Mesenchymal stem cell (in vitro differentiated cells and primary cell): ENCODE measurements at regions not wholly inside any gene's neighbourhood (a gene's known extent, or its start where the extent isn't known, plus 50 kb on each side); places are given as distances from the start of the nearest gene placed in this dataset.

ENCODE experiments used
- DNase-seq: peaks from one replicate; pipeline ENCODE4 v3.0.0-alpha.2; 2013
- H2AFZ ChIP-seq: one replicate; pipeline ENCODE4 v1.6.1; 2013; ENCODE audit warnings: low read depth, mild to moderate bottlenecking, control low read depth, inconsistent platforms, low read length, moderate library complexity
- H2AK5ac ChIP-seq: 2 replicates; pipeline ENCODE4 v1.6.1; 2013; ENCODE audit warnings: low read length, moderate library complexity, mild to moderate bottlenecking, inconsistent platforms; ENCODE audit not compliant: severe bottlenecking
- H2BK120ac ChIP-seq: one replicate; pipeline ENCODE4 v1.6.1; 2013; ENCODE audit warnings: low read depth, mild to moderate bottlenecking, inconsistent platforms, low read length, moderate library complexity
- H2BK12ac ChIP-seq, 2 experiments: one replicate each; pipeline ENCODE4 v1.6.1; 2013; ENCODE audit warnings: inconsistent platforms in 2 of 2, low read length in 2 of 2, mild to moderate bottlenecking in 2 of 2, moderate library complexity in 2 of 2, control low read depth in 1 of 2
- H2BK15ac ChIP-seq: one replicate; pipeline ENCODE4 v1.6.1; 2013; ENCODE audit warnings: mild to moderate bottlenecking, low read depth, inconsistent platforms; ENCODE audit not compliant: poor library complexity, severe bottlenecking
- H2BK5ac ChIP-seq: 2 replicates; pipeline ENCODE4 v1.6.1; 2013; ENCODE audit warnings: low read depth, mild to moderate bottlenecking, low read length, control low read depth, inconsistent platforms; ENCODE audit not compliant: poor library complexity, severe bottlenecking
- H3K14ac ChIP-seq, 2 experiments: one replicate each; pipeline ENCODE4 v1.6.1; 2013; ENCODE audit warnings: inconsistent platforms in 2 of 2, low read length in 2 of 2, control low read depth in 1 of 2, mild to moderate bottlenecking in 1 of 2, moderate library complexity in 1 of 2
- H3K18ac ChIP-seq, 2 experiments: one replicate each; pipeline ENCODE4 v1.6.1; 2013; ENCODE audit warnings: inconsistent platforms in 2 of 2, low read length in 2 of 2, control low read depth in 1 of 2, low read depth in 1 of 2, mild to moderate bottlenecking in 1 of 2
- H3K23ac ChIP-seq, 2 experiments: one replicate each; pipeline ENCODE4 v1.6.1; 2013; ENCODE audit warnings: inconsistent platforms in 2 of 2, low read length in 2 of 2, mild to moderate bottlenecking in 2 of 2, moderate library complexity in 2 of 2, control low read depth in 1 of 2
- H3K27ac ChIP-seq: 2 replicates; pipeline ENCODE4 v1.5.1; 2013; ENCODE audit warnings: mild to moderate bottlenecking, moderate library complexity, low read length, control low read depth, inconsistent platforms; ENCODE audit not compliant: poor library complexity, severe bottlenecking
- H3K27me3 ChIP-seq, 2 experiments: 2 replicates each; pipeline versions ENCODE4 v1.6.1 to v1.7.0; 2013; ENCODE audit warnings: low read length in 2 of 2, mild to moderate bottlenecking in 2 of 2, moderate library complexity in 2 of 2, control low read depth in 1 of 2, inconsistent platforms in 1 of 2; ENCODE audit not compliant: control insufficient read depth in 1 of 2, insufficient read depth in 1 of 2
- H3K36me3 ChIP-seq, 2 experiments: 2 replicates each; pipeline versions ENCODE4 v1.6.1 to v1.7.0; 2013; ENCODE audit warnings: low read length in 2 of 2, control low read depth in 1 of 2, inconsistent platforms in 1 of 2, low read depth in 1 of 2, mild to moderate bottlenecking in 1 of 2; ENCODE audit not compliant: insufficient read depth in 2 of 2, control insufficient read depth in 1 of 2
- H3K4ac ChIP-seq, 2 experiments: one replicate each; pipeline ENCODE4 v1.6.1; 2013; ENCODE audit warnings: inconsistent platforms in 2 of 2, low read length in 2 of 2, mild to moderate bottlenecking in 2 of 2, moderate library complexity in 2 of 2, control low read depth in 1 of 2, low read depth in 1 of 2
- H3K4me1 ChIP-seq: 2 replicates; pipeline ENCODE4 v1.6.1; 2013; ENCODE audit warnings: low read depth, low read length, control low read depth; ENCODE audit not compliant: control insufficient read depth, insufficient read depth
- H3K4me2 ChIP-seq: 2 replicates; pipeline ENCODE4 v1.6.1; 2013; ENCODE audit warnings: low read length, mild to moderate bottlenecking, inconsistent platforms; ENCODE audit not compliant: poor library complexity, severe bottlenecking
- H3K4me3 ChIP-seq, 2 experiments: 2 replicates each; pipeline versions ENCODE4 v1.5.1 to v1.7.0; 2013; ENCODE audit warnings: low read length in 2 of 2, mild to moderate bottlenecking in 2 of 2, control low read depth in 1 of 2, low read depth in 1 of 2; ENCODE audit not compliant: insufficient read depth in 1 of 2
- H3K79me1 ChIP-seq: replicated peaks from 2 replicates; pipeline ENCODE4 v1.6.1; 2013; ENCODE audit warnings: mild to moderate bottlenecking, control low read depth, low read length, inconsistent platforms; ENCODE audit not compliant: poor library complexity, severe bottlenecking
- H3K9ac ChIP-seq: 2 replicates; pipeline ENCODE4 v1.7.0; 2013; ENCODE audit warnings: mild to moderate bottlenecking, low read length, moderate library complexity
- H3K9me3 ChIP-seq: 2 replicates; pipeline ENCODE4 v1.7.0; 2013; ENCODE audit warnings: mild to moderate bottlenecking, low read length; ENCODE audit not compliant: control insufficient read depth
- H4K8ac ChIP-seq: one replicate; pipeline ENCODE4 v1.6.1; 2013; ENCODE audit warnings: inconsistent platforms, mild to moderate bottlenecking, low read length, moderate library complexity
- H4K91ac ChIP-seq: one replicate; pipeline ENCODE4 v1.6.1; 2013; ENCODE audit warnings: mild to moderate bottlenecking, low read length, inconsistent platforms
- WGBS: methylation state at CpG from one replicate; pipeline ENCODE4 v1.1.7; 2013; ENCODE audit warnings: mixed read lengths; 5-methylcytosine and 5-hydroxymethylcytosine counted together

- DNase-seq = no peak
- no peaks in the 10 kb centered on the region for H3K79me1 ChIP-seq
- no peak overlapping the region for H3K23ac ChIP-seq
- H3K27me3 ChIP-seq = no peaks in the 10 kb centered on the region
- H2BK120ac ChIP-seq = no peak overlapping the region
- no peak overlapping the region for H3K9ac ChIP-seq
- no peaks in the 10 kb centered on the region for H3K4me1 ChIP-seq
- H3K14ac ChIP-seq = no peak overlapping the region
- no peak overlapping the region for H2AFZ ChIP-seq
- H3K9me3 ChIP-seq = no peaks in the 10 kb centered on the region
- H3K36me3 ChIP-seq = no peaks in the 10 kb centered on the region
- H3K4me2 ChIP-seq = no peak overlapping the region
- H3K27ac ChIP-seq = no peak overlapping the region
- no peak overlapping the region for H2BK5ac ChIP-seq
- 26% methylated on average over 1 of the region's 1 CpG for WGBS
- H3K4ac ChIP-seq = no peak overlapping the region
- no peak overlapping the region for H2BK12ac ChIP-seq
- H3K18ac ChIP-seq = no peak overlapping the region
- no peak overlapping the region for H2BK15ac ChIP-seq
- no peak overlapping the region for H4K8ac ChIP-seq
- no peak overlapping the region for H4K91ac ChIP-seq
- H2AK5ac ChIP-seq = no peak overlapping the region
- H3K4me3 ChIP-seq = no peak overlapping the region
Observed at GRCh38 chr4:93896516-93896915, 68.0 kb downstream of the ATOH1 start.

- no peak overlapping the region for H2BK120ac ChIP-seq
- H3K4me1 ChIP-seq = no peaks in the 10 kb centered on the region
- H2AFZ ChIP-seq = no peak overlapping the region
- no peak overlapping the region for H2BK15ac ChIP-seq
- H2BK5ac ChIP-seq = no peak overlapping the region
- no peaks in the 10 kb centered on the region for H3K27me3 ChIP-seq
- H3K4me3 ChIP-seq = no peak overlapping the region
- H4K8ac ChIP-seq = no peak overlapping the region
- H3K27ac ChIP-seq = no peak overlapping the region
- H3K14ac ChIP-seq = no peak overlapping the region
- no peaks in the 10 kb centered on the region for H3K9me3 ChIP-seq
- H3K4ac ChIP-seq = no peak overlapping the region
- H3K18ac ChIP-seq = no peak overlapping the region
- no peak overlapping the region for H3K9ac ChIP-seq
- WGBS = no CpG with 5 or more reads among the region's 1 CpG
- no peak overlapping the region for H3K23ac ChIP-seq
- no peak overlapping the region for H2AK5ac ChIP-seq
- H3K79me1 ChIP-seq = no peaks in the 10 kb centered on the region
- H3K36me3 ChIP-seq = no peaks in the 10 kb centered on the region
- no peak overlapping the region for H4K91ac ChIP-seq
- peak; percentile 1 for DNase-seq
- no peak overlapping the region for H2BK12ac ChIP-seq
- no peak overlapping the region for H3K4me2 ChIP-seq
Observed at GRCh38 chr4:93897559-93897958, 69.0 kb downstream of the ATOH1 start.

DNA sequence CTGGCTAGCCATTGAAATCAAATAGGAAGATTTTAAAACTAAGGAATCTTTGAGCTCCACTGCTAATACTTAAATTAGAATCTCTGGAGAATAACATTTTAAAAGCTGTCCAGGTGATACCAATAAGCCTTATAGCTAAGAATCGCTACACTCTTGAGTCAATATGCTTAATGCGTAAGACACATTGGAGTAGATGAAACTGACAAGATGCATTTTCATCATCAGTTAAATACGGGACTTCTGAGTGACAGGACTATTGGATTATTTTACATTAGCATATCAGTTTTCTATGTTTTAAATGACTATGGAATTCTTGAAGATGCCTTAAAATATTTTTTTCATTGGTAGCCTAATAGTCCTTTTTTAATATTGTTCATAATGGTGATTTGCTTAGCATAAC lies 80.2 kb downstream of the ATOH1 start:
- WGBS = 100% methylated on average over 2 of the region's 3 CpGs
- no peak overlapping the region for H3K4me2 ChIP-seq
- H3K9me3 ChIP-seq = no peaks in the 10 kb centered on the region
- H3K23ac ChIP-seq = no peak overlapping the region
- no peak overlapping the region for H2AK5ac ChIP-seq
- no peak overlapping the region for H2BK120ac ChIP-seq
- DNase-seq = no peak
- H3K4me3 ChIP-seq = no peak overlapping the region
- no peak overlapping the region for H4K8ac ChIP-seq
- no peak overlapping the region for H2BK12ac ChIP-seq
- no peaks in the 10 kb centered on the region for H3K36me3 ChIP-seq
- H2BK5ac ChIP-seq = no peak overlapping the region
- no peak overlapping the region for H3K9ac ChIP-seq
- no peak overlapping the region for H4K91ac ChIP-seq
- no peaks in the 10 kb centered on the region for H3K79me1 ChIP-seq
- H2BK15ac ChIP-seq = no peak overlapping the region
- H3K18ac ChIP-seq = no peak overlapping the region
- no peak overlapping the region for H2AFZ ChIP-seq
- no peak overlapping the region for H3K27ac ChIP-seq
- no peak overlapping the region for H3K14ac ChIP-seq
- H3K4ac ChIP-seq = no peak overlapping the region
- H3K27me3 ChIP-seq = no peaks in the 10 kb centered on the region
- no peaks in the 10 kb centered on the region for H3K4me1 ChIP-seq

DNA sequence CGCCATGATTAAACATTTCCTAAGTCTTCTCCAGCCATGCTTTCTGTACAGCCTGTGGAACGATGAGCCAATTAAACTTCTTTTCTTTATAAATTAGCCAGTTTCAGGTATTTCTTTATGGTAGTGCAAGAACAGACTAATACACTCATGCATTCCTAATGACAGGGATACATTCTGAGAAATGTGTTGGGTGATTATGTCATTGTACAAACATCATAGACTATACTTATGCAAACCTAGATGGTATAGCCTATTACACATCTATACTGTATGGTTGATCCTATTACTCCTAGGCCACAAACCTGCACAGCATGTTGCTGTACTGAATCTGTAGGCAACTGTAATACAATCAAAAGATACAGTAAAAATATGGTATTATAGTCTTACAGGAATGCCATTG lies 83.1 kb downstream of the ATOH1 start:
- Histone ChIP-seq H3K79me1 (no peaks in the 10 kb centered on the region), H3K4me2 (no peak overlapping the region), H3K9me3 (no peaks in the 10 kb centered on the region), H3K4me1 (no peaks in the 10 kb centered on the region), H3K23ac (no peak overlapping the region), H3K36me3 (no peaks in the 10 kb centered on the region), H2BK15ac (no peak overlapping the region), H4K91ac (no peak overlapping the region), H3K4me3 (no peak overlapping the region), H4K8ac (no peak overlapping the region), H3K4ac (no peak overlapping the region), H2AFZ (no peak overlapping the region), H2BK12ac (no peak overlapping the region), H3K27me3 (no peaks in the 10 kb centered on the region), H2AK5ac (no peak overlapping the region), H3K14ac (no peak overlapping the region), H3K9ac (no peak overlapping the region), H3K18ac (no peak overlapping the region), H2BK120ac (no peak overlapping the region), H3K27ac (no peak overlapping the region), H2BK5ac (no peak overlapping the region)
- WGBS = 93% methylated on average over 1 of the region's 2 CpGs
- no peak for DNase-seq
